ENCODE measurements at regions not wholly inside any gene's neighbourhood (a gene's known extent, or its start where the extent isn't known, plus 50 kb on each side); places are given as distances from the start of the nearest gene placed in this dataset.

GRCh38 chr9:82604947-82605656, 457.8 kb downstream of the RASEF start:
- no peaks in the 10 kb centered on the region for H3K4me1 ChIP-seq (ENCODE audit: control insufficient read depth, insufficient read depth, low read length)
- H3K27ac Mint-ChIP-seq, result no peak overlapping the region
- H3K27me3 Mint-ChIP-seq (ENCODE audit: insufficient read depth), result no peaks in the 10 kb centered on the region
- H3K36me3 ChIP-seq (ENCODE audit: control insufficient read depth, insufficient read depth, low read length), result no peaks in the 10 kb centered on the region
- no peak overlapping the region for H3K9ac ChIP-seq (ENCODE audit: extremely low read depth, low read length, poor library complexity, severe bottlenecking)
- peaks cover 6% of the 10 kb centered on the region for H3K27me3 ChIP-seq (ENCODE audit: control insufficient read depth, insufficient read depth, low read length, poor library complexity, severe bottlenecking)
- WGBS, 2 experiments (ENCODE audit: insufficient coverage in 1 of 2, insufficient read length in 1 of 2), result 83 to 85% methylated on average over 2 to 3 of the region's 3 CpGs
- H3K27ac ChIP-seq (ENCODE audit: low read depth, low read length), result no peak overlapping the region
- no peaks in the 10 kb centered on the region for H3K9me3 ChIP-seq (ENCODE audit: control insufficient read depth, low read length)
- no peaks in the 10 kb centered on the region for H3K9me3 Mint-ChIP-seq
- no peaks in the 10 kb centered on the region for H3K36me3 Mint-ChIP-seq (ENCODE audit: low read depth)
- no peak for DNase-seq
- H3K4me3 ChIP-seq (ENCODE audit: low read length), result no peak overlapping the region
- H3K4me3 Mint-ChIP-seq, result no peak overlapping the region
- no peak for TF ChIP-seq CTCF (conservative IDR thresholded peaks at IDR 0.05)
- H3K4me1 Mint-ChIP-seq, result peaks cover 16% of the 10 kb centered on the region

GRCh38 chr9:82605657-82606031, 457.3 kb downstream of the RASEF start:
- Histone ChIP-seq H3K4me3 (ENCODE audit: low read length) (no peak overlapping the region), H3K36me3 (ENCODE audit: control insufficient read depth, insufficient read depth, low read length) (no peaks in the 10 kb centered on the region), H3K27me3 (ENCODE audit: control insufficient read depth, insufficient read depth, low read length, poor library complexity, severe bottlenecking) (peaks cover 6% of the 10 kb centered on the region), H3K9me3 (ENCODE audit: control insufficient read depth, low read length) (no peaks in the 10 kb centered on the region), H3K27ac (ENCODE audit: low read depth, low read length) (no peak overlapping the region), H3K9ac (ENCODE audit: extremely low read depth, low read length, poor library complexity, severe bottlenecking) (no peak overlapping the region), H3K4me1 (ENCODE audit: control insufficient read depth, insufficient read depth, low read length) (no peaks in the 10 kb centered on the region)
- no peaks in the 10 kb centered on the region for H3K9me3 Mint-ChIP-seq
- H3K36me3 Mint-ChIP-seq (ENCODE audit: low read depth), result no peaks in the 10 kb centered on the region
- H3K4me1 Mint-ChIP-seq, result peaks cover 12% of the 10 kb centered on the region
- DNase-seq, result no peak
- no peaks in the 10 kb centered on the region for H3K27me3 Mint-ChIP-seq (ENCODE audit: insufficient read depth)
- no peak overlapping the region for H3K4me3 Mint-ChIP-seq
- TF ChIP-seq CTCF (conservative IDR thresholded peaks at IDR 0.05), result no peak
- no peak overlapping the region for H3K27ac Mint-ChIP-seq

- TF ChIP-seq CTCF (conservative IDR thresholded peaks at IDR 0.05), result no peak
- H3K27me3 ChIP-seq (ENCODE audit: control insufficient read depth, insufficient read depth, low read length, poor library complexity, severe bottlenecking), result peaks cover 6% of the 10 kb centered on the region
- 90% methylated on average over 1 of the region's 1 CpG; no CpG with 5 or more reads in 1 of the 2 experiments for WGBS, 2 experiments (ENCODE audit: insufficient coverage in 1 of 2, insufficient read length in 1 of 2)
Measured at GRCh38 chr9:82606071-82606470, 456.9 kb downstream of the RASEF start.

More at GRCh38 chr9:82606071-82606470, 456.9 kb downstream of the RASEF start:
- no peak for DNase-seq
- Mint-ChIP-seq H3K27me3 (ENCODE audit: insufficient read depth) (no peaks in the 10 kb centered on the region), H3K4me1 (peaks cover 11% of the 10 kb centered on the region), H3K27ac (no peak overlapping the region), H3K4me3 (no peak overlapping the region), H3K36me3 (ENCODE audit: low read depth) (no peaks in the 10 kb centered on the region), H3K9me3 (no peaks in the 10 kb centered on the region)
- Histone ChIP-seq H3K27ac (ENCODE audit: low read depth, low read length) (no peak overlapping the region), H3K4me1 (ENCODE audit: control insufficient read depth, insufficient read depth, low read length) (no peaks in the 10 kb centered on the region), H3K9ac (ENCODE audit: extremely low read depth, low read length, poor library complexity, severe bottlenecking) (no peak overlapping the region), H3K4me3 (ENCODE audit: low read length) (no peak overlapping the region), H3K36me3 (ENCODE audit: control insufficient read depth, insufficient read depth, low read length) (no peaks in the 10 kb centered on the region), H3K9me3 (ENCODE audit: control insufficient read depth, low read length) (no peaks in the 10 kb centered on the region)
